Stomach (tissue), 4 donors: ENCODE measurements at regions not wholly inside any gene's neighbourhood (a gene's known extent, or its start where the extent isn't known, plus 50 kb on each side); places are given as distances from the start of the nearest gene placed in this dataset.

ENCODE experiments used
- EP300 ChIP-seq: sonication (generic); formaldehyde crosslinking; IDR thresholded peaks from one replicate; pipeline ENCODE4 v1.6.1; 2017; ENCODE audit warnings: antibody characterized with exemption
- POLR2A ChIP-seq, 4 donors: fragments of 450-650 bp; IDR thresholded peaks; one replicate each; pipeline ENCODE4 v1.6.1; 2016; ENCODE audit warnings: antibody characterized with exemption in 4 of 4, control low read depth in 2 of 4, mild to moderate bottlenecking in 1 of 4, moderate library complexity in 1 of 4
- POLR2AphosphoS5 ChIP-seq, 3 donors: sonication (generic); formaldehyde crosslinking; IDR thresholded peaks; one replicate each; pipeline ENCODE4 v1.6.1; 2016; ENCODE audit warnings: antibody characterized with exemption in 3 of 3
- TF ChIP-seq, protein P1 (sequence below), 7 experiments: fragments of 450-650 bp in 4 of 7; fragments of 200-600 bp in 3 of 7; sonication (generic) in 3 of 7; IDR thresholded peaks; one replicate each; pipeline ENCODE4 v1.5.1; 2016 to 2019; ENCODE audit warnings: antibody characterized with exemption in 7 of 7, control low read depth in 2 of 7, mild to moderate bottlenecking in 1 of 7

DNA sequence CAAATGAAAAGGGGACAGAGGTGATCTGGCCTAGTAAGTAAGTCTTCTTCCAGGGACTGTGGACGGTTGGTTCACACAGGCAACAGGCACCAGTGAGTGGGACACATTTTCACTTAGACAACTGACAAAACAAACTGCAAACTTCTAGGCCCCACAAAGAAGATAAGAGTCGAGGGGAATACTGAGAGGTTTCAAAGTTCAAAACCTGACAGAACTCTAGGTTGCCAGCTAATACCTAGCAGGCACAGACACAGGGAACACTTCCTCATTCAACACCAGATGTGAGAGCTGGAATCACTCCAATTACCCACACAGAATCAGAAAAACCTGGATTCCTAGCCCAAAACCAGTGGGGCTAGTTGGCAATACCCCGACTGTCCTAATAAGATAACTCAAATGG lies 621.7 kb downstream of the ZPLD1 start:
- TF ChIP-seq, protein P1, sequence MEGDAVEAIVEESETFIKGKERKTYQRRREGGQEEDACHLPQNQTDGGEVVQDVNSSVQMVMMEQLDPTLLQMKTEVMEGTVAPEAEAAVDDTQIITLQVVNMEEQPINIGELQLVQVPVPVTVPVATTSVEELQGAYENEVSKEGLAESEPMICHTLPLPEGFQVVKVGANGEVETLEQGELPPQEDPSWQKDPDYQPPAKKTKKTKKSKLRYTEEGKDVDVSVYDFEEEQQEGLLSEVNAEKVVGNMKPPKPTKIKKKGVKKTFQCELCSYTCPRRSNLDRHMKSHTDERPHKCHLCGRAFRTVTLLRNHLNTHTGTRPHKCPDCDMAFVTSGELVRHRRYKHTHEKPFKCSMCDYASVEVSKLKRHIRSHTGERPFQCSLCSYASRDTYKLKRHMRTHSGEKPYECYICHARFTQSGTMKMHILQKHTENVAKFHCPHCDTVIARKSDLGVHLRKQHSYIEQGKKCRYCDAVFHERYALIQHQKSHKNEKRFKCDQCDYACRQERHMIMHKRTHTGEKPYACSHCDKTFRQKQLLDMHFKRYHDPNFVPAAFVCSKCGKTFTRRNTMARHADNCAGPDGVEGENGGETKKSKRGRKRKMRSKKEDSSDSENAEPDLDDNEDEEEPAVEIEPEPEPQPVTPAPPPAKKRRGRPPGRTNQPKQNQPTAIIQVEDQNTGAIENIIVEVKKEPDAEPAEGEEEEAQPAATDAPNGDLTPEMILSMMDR (IDR thresholded peaks at IDR 0.05) = no peak
- no peak for TF ChIP-seq EP300
- TF ChIP-seq POLR2A (IDR thresholded peaks at IDR 0.05) = no peak
- TF ChIP-seq POLR2AphosphoS5 (IDR thresholded peaks at IDR 0.05) = no peak
